ENCODE measurements at regions not wholly inside any gene's neighbourhood (a gene's known extent, or its start where the extent isn't known, plus 50 kb on each side); places are given as distances from the start of the nearest gene placed in this dataset.

DNA sequence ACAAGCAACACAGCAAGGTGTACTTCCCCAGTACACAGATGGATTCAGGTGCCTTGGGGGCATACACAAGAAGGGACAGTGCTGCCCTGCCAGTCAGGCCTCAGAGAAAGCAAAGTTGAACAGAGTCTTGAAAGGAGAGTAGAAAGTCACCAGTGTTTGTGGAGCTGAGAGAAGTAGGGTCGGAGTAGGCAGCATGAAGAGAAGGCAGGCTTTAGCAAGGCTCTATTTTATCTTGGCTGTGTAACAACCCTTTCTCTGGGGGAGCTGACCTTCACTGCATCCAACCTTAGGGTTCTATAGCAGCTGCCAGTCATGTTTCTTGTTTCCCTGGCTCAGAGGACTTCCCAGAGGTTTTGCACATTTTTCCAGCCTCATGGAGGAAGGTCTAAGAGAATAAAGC lies 77.4 kb upstream of the BLID start:
- no peak for DNase-seq

DNA sequence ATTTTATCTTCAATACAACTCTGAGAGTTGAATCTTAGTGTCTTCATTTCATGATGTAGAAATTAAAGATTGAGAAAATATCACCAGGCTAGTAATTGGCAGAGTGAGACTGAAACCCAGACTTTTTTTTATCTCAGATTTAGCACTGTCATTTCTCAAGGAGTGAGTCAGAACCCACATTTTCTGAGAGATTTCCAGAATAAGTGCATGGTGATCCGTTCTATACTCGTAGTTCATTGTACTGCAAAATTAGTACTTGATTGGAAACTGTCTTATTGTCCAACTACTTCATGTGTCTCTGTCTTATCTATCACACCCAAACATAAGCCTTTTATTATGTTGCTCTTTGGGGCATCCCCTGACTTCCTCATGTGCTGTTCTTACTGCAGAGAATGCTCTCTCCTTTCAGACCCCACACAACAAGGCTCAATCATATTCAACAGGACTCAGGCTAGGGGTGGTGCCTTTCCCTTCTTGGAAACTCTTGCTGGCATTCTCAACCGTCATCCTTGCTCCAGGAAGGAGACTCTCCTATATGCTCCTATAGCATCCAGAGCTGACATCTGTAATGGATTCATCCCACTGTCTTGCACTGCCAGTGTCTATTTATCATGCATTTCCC lies 76.7 kb upstream of the BLID start:
- DNase-seq, result no peak

DNA sequence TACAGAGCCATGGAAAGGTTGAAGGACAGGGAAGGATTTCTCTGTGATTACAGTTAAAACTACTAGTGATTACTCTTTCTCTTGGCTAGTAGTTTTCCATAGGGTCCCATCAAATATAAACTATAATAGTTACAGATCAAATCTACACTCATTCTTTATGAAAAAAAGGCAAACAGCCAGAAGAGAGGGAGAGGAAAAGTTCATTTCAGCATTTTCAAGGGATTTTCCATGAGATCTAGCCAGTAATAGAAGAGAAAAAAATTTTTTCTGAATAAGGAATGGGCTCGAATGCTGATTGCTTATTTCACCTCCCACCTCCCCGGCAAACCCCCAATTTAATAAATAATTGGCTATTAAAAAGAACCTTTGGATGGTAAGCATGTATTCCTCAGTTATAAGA lies 74.8 kb upstream of the BLID start:
- DNase-seq, result no peak

DNA sequence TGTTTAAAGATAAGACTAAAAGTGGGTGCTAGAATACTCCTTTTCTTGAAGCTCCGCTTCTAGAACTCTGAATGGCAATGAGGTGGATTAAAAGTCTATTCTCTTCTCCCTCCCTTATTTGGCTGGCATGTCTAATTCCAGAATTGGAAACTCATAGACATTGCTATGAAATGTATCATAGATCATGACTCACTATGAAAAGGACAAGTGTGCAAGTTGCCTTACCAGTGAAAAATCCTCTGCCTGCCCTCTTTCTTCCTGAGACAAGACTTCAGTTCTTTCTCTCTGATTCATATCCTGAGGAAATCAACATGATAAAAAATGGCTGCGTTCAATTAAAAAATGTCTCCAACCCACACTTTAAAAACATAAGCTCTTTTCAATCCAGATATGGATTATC lies 73.2 kb upstream of the BLID start:
- no peak for DNase-seq

DNA sequence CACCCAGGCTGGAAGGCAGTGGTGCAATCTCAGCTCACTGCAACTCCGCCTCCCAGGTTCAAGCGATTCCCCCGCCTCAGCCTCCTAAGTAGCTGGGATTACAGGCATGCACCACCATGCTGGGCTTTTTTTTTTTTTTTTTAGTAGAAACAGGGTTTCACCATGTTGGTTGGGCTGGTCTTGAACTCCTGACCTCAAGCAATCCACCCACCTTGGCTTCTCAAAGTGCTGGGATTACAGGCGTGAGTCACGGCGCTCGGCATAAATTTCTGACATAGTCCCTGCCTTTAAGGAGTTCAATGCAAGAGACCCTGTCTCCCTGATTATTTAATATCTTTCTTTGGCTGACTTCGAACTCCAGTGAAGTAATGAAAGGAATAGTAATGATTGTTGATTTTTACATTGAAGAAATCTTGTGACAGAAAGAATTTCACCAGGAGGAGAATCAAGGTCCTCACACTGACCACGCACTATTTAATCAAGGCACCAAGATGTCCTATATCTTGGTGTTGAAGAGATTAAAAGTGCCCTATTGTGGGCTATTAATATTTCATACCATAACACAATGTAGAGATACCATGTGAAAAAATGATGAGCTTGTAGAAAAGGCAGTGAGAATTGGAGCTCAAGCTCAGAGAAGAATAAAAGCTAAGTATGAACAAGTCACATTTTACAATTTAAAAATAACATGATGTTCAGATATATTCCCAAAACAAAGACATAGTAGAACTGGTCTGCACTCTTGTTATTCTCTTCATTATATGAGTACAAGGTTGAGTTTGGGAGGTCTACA lies 71.6 kb upstream of the BLID start:
- DNase-seq, result no peak

DNA sequence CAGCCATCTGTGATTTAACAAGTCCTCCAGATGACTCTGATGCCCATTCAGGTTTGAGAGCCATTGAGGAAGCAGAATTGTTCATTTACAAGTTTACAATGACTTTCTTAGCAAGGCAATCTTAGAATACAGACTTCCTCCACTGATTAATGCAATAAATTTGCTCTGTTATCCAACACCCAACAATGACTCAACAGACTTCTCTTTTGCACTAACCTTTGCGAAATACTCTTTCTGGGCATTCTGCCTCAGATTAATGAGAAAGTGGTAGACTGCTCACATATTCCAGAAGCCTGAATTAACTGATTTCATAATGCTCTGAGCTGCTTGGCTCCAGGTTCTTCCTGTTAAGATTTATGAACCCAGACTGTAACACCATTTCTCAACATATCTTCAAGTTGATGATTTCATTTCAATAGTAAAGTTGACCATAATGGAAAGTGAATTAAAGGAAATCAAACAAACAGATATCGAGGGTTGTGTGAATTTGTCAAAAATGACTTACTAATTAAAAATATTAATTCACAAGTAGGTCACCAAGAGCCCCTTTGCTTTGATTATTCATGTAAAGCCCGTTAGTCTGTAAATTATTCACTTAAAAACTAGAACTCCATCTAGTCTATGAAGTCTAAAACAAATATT lies 70.5 kb upstream of the BLID start:
- no peak for DNase-seq

DNA sequence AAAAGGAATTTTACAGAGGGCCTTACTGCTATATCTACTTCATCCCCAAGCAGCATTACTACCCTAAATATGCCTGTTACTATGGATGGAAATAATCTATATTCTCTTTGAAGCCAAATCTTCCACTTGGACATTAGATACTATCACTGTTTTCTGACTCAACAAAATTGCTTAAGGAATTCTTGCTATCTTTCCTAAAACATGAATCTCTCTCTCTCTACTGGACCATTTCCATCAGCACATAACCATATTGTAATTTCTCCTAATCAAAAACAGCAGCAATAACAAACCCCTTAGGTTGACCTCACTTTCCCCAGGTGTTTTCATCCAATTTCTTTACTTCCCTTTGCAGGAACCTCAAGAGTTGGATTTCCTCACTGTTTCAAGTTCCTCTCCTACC lies 67.9 kb upstream of the BLID start:
- no peak for DNase-seq

DNA sequence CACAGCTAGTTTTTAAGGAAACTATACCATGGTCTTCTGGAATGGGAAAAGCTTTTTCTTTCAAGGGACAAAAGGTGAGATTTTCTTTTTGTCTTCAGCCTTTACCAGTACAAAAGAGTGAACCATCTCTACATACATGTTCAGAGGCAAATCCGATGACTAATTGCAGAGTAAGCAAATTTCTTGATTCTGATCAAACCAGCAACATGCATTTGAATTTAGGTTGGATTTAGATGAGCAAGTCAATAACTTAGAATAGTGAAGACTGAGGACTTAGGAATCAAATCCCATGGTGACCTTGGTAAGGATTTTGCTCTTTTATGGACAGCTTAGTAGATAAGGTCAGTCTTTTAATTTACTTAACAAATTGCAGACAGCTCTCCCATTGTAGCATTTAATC lies 65.9 kb upstream of the BLID start:
- no peak for DNase-seq

DNA sequence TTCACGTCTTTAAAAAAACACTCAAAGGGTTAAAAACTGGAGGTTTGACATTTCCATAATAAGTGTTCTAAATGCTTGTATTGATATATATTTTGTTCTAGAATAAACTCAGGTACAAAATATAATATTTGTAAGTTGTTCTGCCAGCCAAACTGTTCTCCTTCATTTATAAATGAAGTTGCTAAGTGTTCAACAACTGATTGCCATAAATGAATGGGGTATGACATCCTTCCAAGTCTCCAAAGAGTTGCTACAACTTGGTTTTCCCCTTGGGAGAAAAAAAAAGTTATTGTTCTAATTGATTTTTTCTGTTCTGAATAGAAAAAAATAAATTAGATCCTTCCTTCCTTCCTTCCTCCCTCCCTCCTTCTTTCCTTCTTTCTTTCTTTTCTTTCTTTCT lies 65.4 kb upstream of the BLID start:
- no peak for DNase-seq

DNA sequence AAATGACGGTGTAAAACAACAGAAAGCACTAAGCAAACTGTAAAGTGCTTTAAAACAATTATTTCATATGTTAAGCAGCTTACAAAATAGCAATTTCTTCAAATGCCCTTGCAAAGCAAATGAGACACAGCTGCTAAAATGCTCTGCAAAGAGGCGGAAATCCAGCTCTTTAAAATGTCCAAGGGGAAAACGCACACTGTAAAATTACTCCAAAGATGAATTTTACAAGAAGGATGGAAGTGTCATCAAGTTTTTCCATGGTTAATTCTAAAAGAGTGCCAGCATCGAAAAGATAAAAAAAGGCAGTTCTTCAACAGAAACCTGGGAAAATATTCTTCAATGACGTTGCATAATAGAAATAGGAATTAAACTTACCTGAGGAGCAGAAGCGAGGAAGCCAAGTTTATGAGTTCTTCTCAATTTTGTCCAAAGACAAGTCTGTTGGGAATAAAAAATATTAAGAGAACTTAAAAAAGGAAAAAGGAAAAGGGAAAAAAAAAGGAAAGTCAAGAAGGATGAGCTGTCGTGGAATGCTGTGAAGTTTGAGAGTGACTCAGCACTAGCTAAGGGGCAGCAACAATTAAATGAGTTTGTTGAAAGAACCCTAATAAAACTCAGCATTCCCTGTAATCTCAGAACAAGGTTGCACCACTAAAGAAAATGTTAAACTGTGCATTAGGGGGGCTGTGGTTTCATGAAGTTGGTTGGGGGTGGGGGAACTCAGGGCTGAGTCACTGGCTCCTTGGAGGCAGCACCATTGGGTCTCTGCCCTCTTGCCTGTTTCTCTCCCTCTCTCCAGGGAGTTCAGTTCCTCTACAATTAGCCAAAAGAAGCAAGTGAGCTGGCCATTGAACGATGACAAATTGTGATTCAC lies 64.2 kb upstream of the BLID start:
- no peak for DNase-seq

DNA sequence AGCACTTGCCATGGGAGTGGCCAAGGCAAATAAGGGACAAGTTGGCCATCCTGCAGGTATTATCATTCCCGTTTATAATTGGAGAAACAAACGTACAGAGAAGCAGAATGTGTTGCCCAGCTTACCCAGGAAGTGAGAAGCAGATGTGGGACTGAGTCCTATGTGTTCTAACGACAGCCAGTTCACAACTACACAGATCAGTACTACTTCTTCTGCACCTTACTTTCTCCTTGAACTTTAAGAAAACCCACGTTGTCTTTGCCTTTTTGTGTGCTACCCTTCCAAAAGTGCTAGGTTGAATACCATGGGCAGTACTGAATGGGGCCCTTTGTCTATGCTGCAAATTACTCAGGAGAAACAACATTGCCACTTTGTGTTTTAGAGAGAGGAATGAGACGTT lies 62.8 kb upstream of the BLID start:
- DNase-seq, result no peak

DNA sequence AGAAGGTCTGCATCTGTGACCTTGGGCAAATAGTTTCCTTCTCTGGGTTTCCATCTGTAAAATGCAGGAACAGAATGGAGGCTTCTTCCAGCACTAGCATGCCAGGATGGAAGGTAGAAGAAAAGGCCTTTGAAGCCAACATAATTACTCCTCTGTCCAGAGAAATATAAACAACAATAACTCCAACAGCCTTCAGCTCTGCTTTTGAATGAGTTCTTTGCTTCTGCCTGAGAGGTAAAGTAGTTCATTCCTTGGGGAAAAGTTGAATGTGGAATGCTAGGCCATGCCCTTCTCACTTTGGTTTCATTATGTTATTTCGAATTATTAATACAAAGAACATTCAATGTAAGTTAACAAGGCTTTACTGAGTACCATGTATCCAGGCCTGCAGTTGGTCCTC lies 61.2 kb upstream of the BLID start:
- DNase-seq, result no peak

DNA sequence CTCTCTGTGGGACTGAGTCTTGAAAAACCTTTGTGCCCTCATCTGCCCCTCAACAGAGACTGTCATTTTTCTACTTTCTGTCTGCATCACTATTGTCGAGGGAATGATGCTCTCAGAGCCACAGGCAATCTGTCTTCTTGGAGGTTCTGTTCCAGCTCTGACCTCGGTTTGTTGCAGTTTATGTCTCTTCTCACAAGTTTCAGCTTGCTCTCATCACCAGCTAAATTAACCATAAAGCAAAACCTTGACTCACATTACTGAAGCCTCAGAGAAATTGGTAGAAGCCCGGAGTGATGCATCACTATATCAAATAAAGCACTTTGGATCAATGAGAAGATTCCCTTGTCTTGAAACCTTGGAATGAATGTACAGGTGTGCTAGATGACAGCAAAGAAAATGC lies 60.6 kb upstream of the BLID start:
- no peak for DNase-seq

DNA sequence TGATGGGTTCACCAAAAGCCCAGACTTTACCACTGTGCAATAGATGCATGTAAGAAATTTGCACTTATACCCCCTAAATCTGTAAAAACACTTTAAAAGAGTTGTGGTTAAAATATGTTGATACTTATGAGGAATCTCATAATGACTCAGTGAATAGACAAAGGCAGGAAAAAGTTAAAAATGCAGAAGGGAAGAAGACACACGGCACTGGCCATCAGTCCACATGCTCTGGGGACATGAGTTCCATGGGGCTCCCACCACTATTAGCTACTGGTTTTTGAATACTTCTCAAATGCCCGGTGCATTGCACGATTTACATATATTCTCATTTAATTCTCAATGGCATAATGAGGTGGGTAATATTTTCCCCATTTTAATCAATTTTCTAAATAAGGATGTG lies 59.3 kb upstream of the BLID start:
- no peak for DNase-seq

DNA sequence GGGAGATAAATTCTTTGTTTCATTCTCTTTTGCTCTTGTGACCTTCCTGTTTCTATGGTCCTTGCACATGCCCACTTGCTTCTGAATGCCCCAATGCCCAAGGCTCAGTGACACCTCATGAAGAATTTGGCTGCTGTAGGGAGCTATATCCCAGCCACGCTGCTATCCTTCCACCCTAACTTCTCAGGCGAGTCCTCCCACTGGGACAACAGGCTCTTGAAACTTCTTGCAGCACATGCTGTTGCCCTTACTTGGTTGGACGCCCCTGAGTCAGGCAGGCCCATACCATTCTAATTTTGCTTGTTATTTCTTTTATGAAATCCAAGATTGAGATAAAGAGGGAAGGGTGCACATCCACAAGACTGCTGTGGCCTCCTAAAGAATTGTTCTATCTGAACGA lies 57.6 kb upstream of the BLID start:
- DNase-seq, result no peak

DNA sequence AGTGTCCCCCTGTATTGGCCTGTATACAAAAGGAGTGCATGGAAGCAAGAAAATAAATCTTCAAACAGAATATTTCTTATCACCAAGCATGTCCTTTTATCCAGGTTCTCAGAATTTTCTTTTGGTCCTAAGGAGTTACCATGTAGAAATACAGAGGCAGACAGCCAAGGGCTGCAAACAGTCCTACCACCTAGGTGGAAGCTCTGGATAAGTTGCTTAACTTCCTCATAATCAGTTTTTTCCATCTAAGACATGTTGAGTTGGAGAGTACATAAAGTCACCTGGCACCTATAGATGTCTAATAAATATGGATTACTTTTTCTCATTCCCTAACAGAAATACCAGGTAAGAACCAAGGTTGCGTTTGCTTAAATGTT lies 57.0 kb upstream of the BLID start:
- DNase-seq, result no peak

DNA sequence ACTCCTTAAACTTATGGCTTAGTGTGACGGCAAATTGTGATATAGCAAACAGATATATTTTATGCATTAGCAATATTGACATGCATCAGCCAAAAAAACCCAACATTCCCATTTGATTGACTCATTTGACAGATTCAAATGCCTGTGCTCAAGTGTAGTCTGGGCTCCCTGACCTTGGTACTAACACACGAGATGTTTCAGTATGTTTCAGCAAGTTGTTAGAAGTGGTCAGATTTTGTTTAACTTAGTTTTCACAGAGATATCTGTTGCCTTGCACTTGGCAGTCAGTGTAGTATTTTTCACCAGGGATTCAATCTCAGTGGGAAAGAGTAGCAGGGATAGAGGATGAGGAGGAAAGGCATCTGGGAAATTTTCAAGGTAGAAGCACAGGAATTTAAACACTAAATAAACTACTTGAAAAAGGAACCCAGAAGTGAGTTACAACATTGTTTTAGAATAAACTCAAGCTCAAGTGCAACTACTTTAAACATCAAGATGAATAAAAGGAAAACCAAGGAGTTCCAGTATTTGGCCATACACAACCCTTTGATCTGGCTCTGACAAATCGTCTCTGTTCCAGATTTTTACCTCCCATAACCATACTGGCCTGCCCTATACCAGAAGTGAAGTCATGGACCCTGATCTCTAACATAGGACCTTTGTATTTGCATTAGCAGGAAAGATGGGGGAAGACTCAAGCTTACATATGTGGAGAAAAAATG lies 56.5 kb upstream of the BLID start:
- no peak for DNase-seq

DNA sequence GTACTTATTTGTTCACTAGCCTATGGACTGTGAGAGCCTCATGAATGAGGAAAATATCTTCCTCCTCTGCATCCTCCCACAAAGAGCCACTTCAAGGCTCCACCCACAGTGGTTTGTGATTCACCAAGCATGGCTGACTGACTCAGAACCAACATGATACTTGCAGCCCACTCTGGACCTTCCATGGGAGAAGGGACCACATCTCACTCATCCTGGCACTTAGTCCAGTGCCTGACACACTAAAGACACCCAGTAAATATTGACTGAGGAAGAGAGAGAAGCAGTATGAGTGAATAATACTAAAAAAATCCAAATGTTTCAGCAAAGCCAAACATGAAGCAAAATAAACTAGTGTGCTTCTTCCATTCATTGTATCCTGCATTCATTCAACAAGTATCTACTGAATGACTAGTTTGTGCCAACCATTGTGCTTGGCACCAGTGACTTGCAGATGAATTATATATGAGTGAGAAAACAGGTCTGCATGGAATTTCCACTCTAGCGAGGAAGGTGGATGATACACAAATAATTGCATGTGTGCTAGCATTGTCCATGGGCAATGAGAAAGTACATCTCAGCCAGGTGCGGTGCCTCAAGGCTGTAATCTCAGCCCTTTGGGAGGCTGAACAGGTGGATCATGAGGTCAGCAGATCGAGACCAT lies 54.9 kb upstream of the BLID start:
- DNase-seq, result no peak

DNA sequence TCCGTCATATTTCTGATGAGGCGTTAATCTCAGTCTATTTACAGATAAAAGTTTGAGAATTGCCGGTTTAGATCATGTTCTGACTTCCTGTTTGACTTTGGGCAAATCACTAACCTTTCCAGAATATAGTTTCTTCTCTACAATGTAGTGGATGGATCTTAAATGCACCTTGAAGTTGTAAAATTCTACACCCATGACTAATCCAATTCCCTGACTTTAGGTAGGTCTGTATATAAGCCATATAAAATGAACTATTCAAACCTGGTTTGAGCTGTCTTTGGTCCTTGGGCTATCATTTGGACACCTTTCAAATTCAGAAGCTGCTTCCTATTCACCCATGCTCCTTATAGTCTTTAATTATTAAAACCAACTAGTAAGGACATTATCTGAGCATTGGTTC lies 52.2 kb upstream of the BLID start:
- no peak for DNase-seq

DNA sequence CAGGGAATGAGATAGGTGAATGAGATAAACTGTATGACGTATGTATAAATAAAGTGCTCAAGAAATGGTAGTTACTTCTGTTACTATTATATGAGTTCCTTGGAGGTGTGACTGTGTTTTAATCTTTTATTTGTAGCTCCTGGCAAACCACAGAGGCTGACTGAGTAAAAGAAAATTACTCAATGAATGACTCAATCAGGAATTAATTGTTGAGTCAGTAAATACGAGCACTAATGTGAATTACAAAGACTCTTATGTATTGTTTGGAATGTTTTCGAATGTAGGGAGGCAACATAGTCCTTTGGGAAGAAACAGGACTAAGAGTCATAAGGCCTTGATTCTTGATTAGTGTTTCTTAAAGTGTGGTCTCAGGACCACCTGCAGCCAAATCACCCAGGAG lies 51.1 kb upstream of the BLID start:
- no peak for DNase-seq

DNA sequence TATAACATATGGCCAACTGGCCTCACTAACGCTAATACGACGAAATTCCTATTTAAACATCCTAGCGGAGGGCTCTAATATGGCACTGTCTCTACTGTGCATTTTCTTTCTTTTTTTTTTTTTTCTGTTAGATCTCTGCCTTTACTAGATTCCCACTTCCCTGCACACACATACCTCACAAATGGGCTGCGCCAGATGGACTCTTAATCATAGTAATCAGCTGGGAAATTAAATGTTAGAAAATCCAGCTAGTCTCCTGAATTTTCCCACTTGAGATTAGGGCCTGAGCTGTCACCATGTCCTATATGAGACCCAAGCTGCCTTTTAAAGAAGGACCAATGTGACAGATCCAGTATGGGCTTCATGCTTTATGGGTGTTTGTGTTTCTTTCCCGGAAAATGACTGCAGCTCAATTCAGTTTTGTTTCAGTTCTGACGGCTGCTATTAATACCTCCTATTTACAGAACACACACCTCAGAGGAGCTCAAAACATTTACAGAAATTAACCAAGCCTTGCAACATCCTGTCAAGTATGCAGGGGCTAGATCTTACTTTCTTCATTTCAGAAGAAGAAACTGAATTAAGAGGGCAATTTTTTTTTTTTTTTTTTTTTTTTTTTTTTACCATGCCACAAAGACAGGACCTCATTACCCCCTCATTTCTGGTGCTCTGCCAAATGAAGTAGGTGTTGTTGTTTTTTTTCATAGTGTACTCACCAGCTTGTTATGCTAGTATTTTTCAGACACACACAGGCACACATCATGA lies 49.8 kb upstream of the BLID start:
- DNase-seq, result no peak
